Lung (tissue), 11 donors: ENCODE measurements at regions not wholly inside any gene's neighbourhood (a gene's known extent, or its start where the extent isn't known, plus 50 kb on each side); places are given as distances from the start of the nearest gene placed in this dataset.

Experiments used
- ATAC-seq: fragments of 200-7000 bp; cut with Tn5 transposase; one replicate; pipeline ENCODE4 v1.9.1; 2020; ENCODE audit warnings: moderate number of reproducible peaks; ENCODE audit not compliant: insufficient read depth, low FRiP score
- DNase-seq, 3 donors: peaks; one replicate each; pipeline ENCODE4 v3.0.0-alpha.2; 2013 to 2017
- H3K27ac ChIP-seq, 2 donors: one replicate each; pipeline ENCODE4 v1.5.1; 2013; ENCODE audit warnings: mild to moderate bottlenecking in 2 of 2, moderate library complexity in 2 of 2, control low read depth in 1 of 2, inconsistent platforms in 1 of 2, low read depth in 1 of 2, low read length in 1 of 2
- H3K27me3 ChIP-seq, 3 donors: one replicate each; pipeline ENCODE4 v1.5.1; 2013; ENCODE audit warnings: low read length in 2 of 3; ENCODE audit not compliant: control insufficient read depth in 3 of 3, insufficient read depth in 3 of 3
- H3K36me3 ChIP-seq, 4 donors: one replicate each; pipeline ENCODE4 v1.5.1; 2013; ENCODE audit warnings: low read length in 4 of 4, mild to moderate bottlenecking in 1 of 4, moderate library complexity in 1 of 4; ENCODE audit not compliant: control insufficient read depth in 4 of 4, insufficient read depth in 4 of 4
- H3K4me1 ChIP-seq, 5 donors: one replicate each; pipeline ENCODE4 v1.5.1; 2013; ENCODE audit warnings: low read length in 5 of 5, mild to moderate bottlenecking in 2 of 5, moderate library complexity in 1 of 5; ENCODE audit not compliant: control insufficient read depth in 5 of 5, insufficient read depth in 5 of 5
- H3K4me3 ChIP-seq: one replicate; pipeline ENCODE4 v1.5.1; 2013; ENCODE audit warnings: mild to moderate bottlenecking, control low read depth, moderate library complexity
- H3K9ac ChIP-seq, 2 donors: one replicate each; pipeline ENCODE4 v1.5.1; 2013; ENCODE audit warnings: low read length in 2 of 2, control low read depth in 1 of 2; ENCODE audit not compliant: insufficient read depth in 1 of 2
- H3K9me3 ChIP-seq, 4 donors: one replicate each; pipeline ENCODE4 v1.5.1; 2013; ENCODE audit warnings: low read length in 3 of 4, mild to moderate bottlenecking in 1 of 4, moderate library complexity in 1 of 4; ENCODE audit not compliant: control insufficient read depth in 4 of 4, insufficient read depth in 3 of 4
- CTCF ChIP-seq: IDR thresholded peaks from 2 replicates; pipeline ENCODE4 v1.5.1; 2012; ENCODE audit warnings: mild to moderate bottlenecking; ENCODE audit errors: control extremely low read depth, extremely low read depth
- WGBS, 2 donors: extraction: QIAGEN DNeasy Blood & Tissue Kit; methylation state at CpG; one replicate each; pipeline ENCODE4 v1.1.7; 2013; 5-methylcytosine and 5-hydroxymethylcytosine counted together
- donor health status: control.
- donor health status: control.
- donor health status: Bipolar disorder and iron deficiency.
- donor health status: healthy.
- donor health status: DM: yes; HTN: yes; CAD: no.

- TF ChIP-seq CTCF: no peak
- Histone ChIP-seq H3K27me3 (no peaks in the 10 kb centered on the region), H3K9ac (no peak overlapping the region), H3K9me3 (peaks cover 0 to 7% (median 0%) of the 10 kb centered on the region in 4 donors), H3K27ac (no peak overlapping the region), H3K4me1 (no peaks in the 10 kb centered on the region), H3K4me3 (no peak overlapping the region), H3K36me3 (no peaks in the 10 kb centered on the region)
- WGBS, 2 donors: 88 to 89% methylated on average over 3 of the region's 3 CpGs
- ATAC-seq (no peak), DNase-seq (no peak)
Measured at GRCh38 chr14:38755036-38755435, 348.0 kb downstream of the SEC23A start.

GRCh38 chr14:38752750-38753149 lies 350.3 kb downstream of the SEC23A start:
- 54 to 69% methylated on average over 3 of the region's 3 CpGs for WGBS, 2 donors
- no peaks in the 10 kb centered on the region for H3K27me3 ChIP-seq
- TF ChIP-seq CTCF: no peak
- DNase-seq (no peak), ATAC-seq (no peak)
- no peaks in the 10 kb centered on the region for H3K36me3 ChIP-seq
- no peak overlapping the region for H3K4me3 ChIP-seq
- H3K27ac ChIP-seq: no peak overlapping the region
- H3K9me3 ChIP-seq: peaks cover 0 to 7% (median 0%) of the 10 kb centered on the region in 4 donors
- no peak overlapping the region for H3K9ac ChIP-seq
- no peaks in the 10 kb centered on the region for H3K4me1 ChIP-seq

- Histone ChIP-seq H3K9ac (no peak overlapping the region), H3K9me3 (peaks cover 0 to 7% (median 0%) of the 10 kb centered on the region in 4 donors), H3K36me3 (no peaks in the 10 kb centered on the region), H3K27me3 (no peaks in the 10 kb centered on the region), H3K4me3 (no peak overlapping the region), H3K4me1 (no peaks in the 10 kb centered on the region), H3K27ac (no peak overlapping the region)
- DNase-seq (no peak), ATAC-seq (no peak)
- WGBS, 2 donors: 86 to 88% methylated on average over 2 of the region's 2 CpGs
- no peak for TF ChIP-seq CTCF
Measured at GRCh38 chr14:38752341-38752740, 350.7 kb downstream of the SEC23A start.

GRCh38 chr14:38751459-38751858 lies 351.6 kb downstream of the SEC23A start:
- no peaks in the 10 kb centered on the region for H3K36me3 ChIP-seq
- H3K9me3 ChIP-seq: peaks cover 0 to 7% (median 0%) of the 10 kb centered on the region in 4 donors
- H3K4me3 ChIP-seq: no peak overlapping the region
- H3K9ac ChIP-seq: no peak overlapping the region
- no peak for DNase-seq
- H3K27me3 ChIP-seq: no peaks in the 10 kb centered on the region
- ATAC-seq: no peak
- no peaks in the 10 kb centered on the region for H3K4me1 ChIP-seq
- H3K27ac ChIP-seq: no peak overlapping the region
- no peak for TF ChIP-seq CTCF
